Coronary artery (tissue), 2 donors: ENCODE measurements at regions not wholly inside any gene's neighbourhood (a gene's known extent, or its start where the extent isn't known, plus 50 kb on each side); places are given as distances from the start of the nearest gene placed in this dataset.

Experiments used
- DNase-seq: peaks from one replicate; pipeline ENCODE4 v3.0.0-alpha.2; 2017; ENCODE audit warnings: low spot score
- H3K27ac ChIP-seq, 2 donors: fragments of 200-600 bp; sonication (generic); one replicate each; pipeline ENCODE4 v1.5.1; 2016 to 2019
- H3K4me3 ChIP-seq: fragments of 200-600 bp; sonication (generic); 2 replicates; pipeline ENCODE4 v1.5.1; 2016; ENCODE audit warnings: mild to moderate bottlenecking, moderate library complexity
- CTCF ChIP-seq: fragments of 200-600 bp; sonication (generic); IDR thresholded peaks from one replicate; pipeline ENCODE4 v1.5.1; 2019; ENCODE audit warnings: antibody characterized with exemption

- H3K4me3 ChIP-seq = no peak overlapping the region
- DNase-seq = no peak
- TF ChIP-seq CTCF = no peak
- no peak overlapping the region for H3K27ac ChIP-seq
Observed at GRCh38 chr14:92258934-92259333, 64.0 kb upstream of the SLC24A4 start.

GRCh38 chr14:92259613-92260357 is 63.2 kb upstream of the SLC24A4 start:
- Histone ChIP-seq H3K27ac (no peak overlapping the region), H3K4me3 (no peak overlapping the region)
- no peak for TF ChIP-seq CTCF
- no peak for DNase-seq

DNA sequence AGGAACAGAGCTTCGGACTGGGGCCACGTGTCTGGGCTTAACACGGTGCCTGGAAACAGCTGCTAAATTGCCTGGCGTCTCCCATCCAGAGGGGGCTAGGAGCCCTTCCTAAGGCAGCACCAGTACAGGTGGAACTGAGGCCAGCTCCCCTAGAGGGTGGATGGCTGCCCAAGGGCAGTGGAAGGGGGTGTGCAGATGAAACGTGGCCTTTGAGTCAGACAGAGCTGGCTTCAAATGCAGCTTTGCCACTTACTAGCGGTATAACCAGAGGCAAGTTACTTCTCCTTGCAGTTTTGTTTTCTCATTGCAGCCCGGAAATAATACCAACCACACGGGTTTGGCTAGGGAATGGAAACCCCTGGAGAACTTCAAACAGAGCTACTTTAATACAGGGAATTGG is 59.3 kb upstream of the SLC24A4 start:
- no peak for DNase-seq
- TF ChIP-seq CTCF = no peak
- no peak overlapping the region for H3K27ac ChIP-seq
- no peak overlapping the region for H3K4me3 ChIP-seq

DNA sequence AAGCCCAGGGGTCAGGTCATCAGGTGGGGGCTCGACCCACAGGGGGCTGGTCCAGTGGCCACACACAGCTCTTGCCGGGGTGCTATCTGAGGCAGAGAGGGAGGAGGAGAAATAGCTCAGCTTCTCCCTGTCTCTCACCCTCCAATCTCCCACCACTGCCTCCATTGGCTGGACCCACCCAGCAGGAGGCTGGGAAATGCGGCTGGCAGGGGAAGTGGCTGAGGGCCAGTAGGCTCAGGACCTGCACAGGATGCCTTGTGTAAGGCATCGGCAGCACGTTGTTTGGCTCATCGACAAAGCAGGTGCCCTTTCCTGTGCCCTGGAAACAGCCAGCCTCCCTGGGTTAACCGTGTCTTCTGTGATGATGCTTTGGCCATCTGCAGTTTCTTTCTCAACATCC is 58.8 kb upstream of the SLC24A4 start:
- no peak for DNase-seq
- no peak overlapping the region for H3K4me3 ChIP-seq
- TF ChIP-seq CTCF = no peak
- no peak overlapping the region for H3K27ac ChIP-seq

- Histone ChIP-seq H3K4me3 (no peak overlapping the region), H3K27ac (no peak overlapping the region)
- DNase-seq = no peak
- no peak for TF ChIP-seq CTCF
Observed at GRCh38 chr14:92266216-92266615, 56.7 kb upstream of the SLC24A4 start.
